SU-DHL-6 (cell line): ENCODE measurements at regions not wholly inside any gene's neighbourhood (a gene's known extent, or its start where the extent isn't known, plus 50 kb on each side); places are given as distances from the start of the nearest gene placed in this dataset.

Experiments used
- CTCF ChIP-seq: fragments of 200-600 bp; sonication (generic); IDR thresholded peaks from one replicate; pipeline ENCODE4 v1.5.1; 2017; ENCODE audit warnings: antibody characterized with exemption, mild to moderate bottlenecking, low read length, moderate library complexity; ENCODE audit not compliant: insufficient read depth, poor library complexity, severe bottlenecking
- EZH2phosphoT487 ChIP-seq: fragments of 200-600 bp; sonication (generic), shearing (Covaris generic); conservative IDR thresholded peaks from 2 replicates; pipeline ENCODE4 v1.6.1; 2018; ENCODE audit warnings: mild to moderate bottlenecking, antibody characterized with exemption, low read length, moderate library complexity, mixed read lengths

- no peak for TF ChIP-seq CTCF
- no peak for TF ChIP-seq EZH2phosphoT487
Observed at GRCh38 chr12:88784166-88784565, 203.9 kb upstream of the KITLG start.
